ENCODE measurements at regions not wholly inside any gene's neighbourhood (a gene's known extent, or its start where the extent isn't known, plus 50 kb on each side); places are given as distances from the start of the nearest gene placed in this dataset.

GRCh38 chr2:216284708-216285107 is 87.6 kb downstream of the MARCHF4 start:
- no peaks in the 10 kb centered on the region for H4K20me1 ChIP-seq (ENCODE audit: insufficient read depth)
- H3K9me3 ChIP-seq (ENCODE audit: insufficient read depth, low read depth), result no peaks in the 10 kb centered on the region
- ChIA-PET CTCF (no interaction called here), POLR2A (ENCODE audit: unreplicated experiment) (no interaction called here)
- no peak overlapping the region for H2AFZ ChIP-seq
- no TSS peak for BruUV-seq (replicated peaks)
- no peaks in the 10 kb centered on the region for H3F3A ChIP-seq (ENCODE audit: insufficient read depth, low read depth)
- H3K4me3 ChIP-seq, result no peak overlapping the region
- H3K27ac ChIP-seq, result no peak overlapping the region
- no peak for DNase-seq
- no peaks in the 10 kb centered on the region for H3K36me3 ChIP-seq (ENCODE audit: low read depth)
- no peak overlapping the region for H3K4me2 ChIP-seq
- no peaks in the 10 kb centered on the region for H3K4me1 ChIP-seq (replicated peaks; ENCODE audit: insufficient read depth)
- intact Hi-C loops (cut with micrococcal nuclease; ENCODE audit: unreplicated experiment), result no loop called here
- no peaks in the 10 kb centered on the region for H3K27me3 ChIP-seq (ENCODE audit: insufficient read depth, low read depth)
- H3K79me2 ChIP-seq (ENCODE audit: low read depth), result no peaks in the 10 kb centered on the region
- no peaks in the 10 kb centered on the region for H3K9me2 ChIP-seq (ENCODE audit: insufficient read depth)
- no peak for TF ChIP-seq CTCF (conservative IDR thresholded peaks at IDR 0.05)
- TF ChIP-seq EZH2 (IDR thresholded peaks at IDR 0.05; ENCODE audit: low read depth), result no peak

- ChIA-PET POLR2A (ENCODE audit: unreplicated experiment) (no interaction called here), CTCF (no interaction called here)
- intact Hi-C loops (cut with micrococcal nuclease; ENCODE audit: unreplicated experiment), result no loop called here
- no peak for TF ChIP-seq EZH2 (IDR thresholded peaks at IDR 0.05; ENCODE audit: low read depth)
- peak; percentile 42 for TF ChIP-seq CTCF (conservative IDR thresholded peaks at IDR 0.05)
- Histone ChIP-seq H3K4me2 (no peak overlapping the region), H3K79me2 (ENCODE audit: low read depth) (no peaks in the 10 kb centered on the region), H3K9me3 (ENCODE audit: insufficient read depth, low read depth) (no peaks in the 10 kb centered on the region), H3K4me3 (no peak overlapping the region), H3K36me3 (ENCODE audit: low read depth) (no peaks in the 10 kb centered on the region), H3K27ac (no peak overlapping the region), H3K4me1 (replicated peaks; ENCODE audit: insufficient read depth) (no peaks in the 10 kb centered on the region), H3K9me2 (ENCODE audit: insufficient read depth) (no peaks in the 10 kb centered on the region), H3F3A (ENCODE audit: insufficient read depth, low read depth) (no peaks in the 10 kb centered on the region), H3K27me3 (ENCODE audit: insufficient read depth, low read depth) (no peaks in the 10 kb centered on the region), H2AFZ (no peak overlapping the region), H4K20me1 (ENCODE audit: insufficient read depth) (no peaks in the 10 kb centered on the region)
- DNase-seq, result no peak
- BruUV-seq (replicated peaks), result no TSS peak
Observed at GRCh38 chr2:216283038-216283900, 89.0 kb downstream of the MARCHF4 start.

- no peaks in the 10 kb centered on the region for H3F3A ChIP-seq (ENCODE audit: insufficient read depth, low read depth)
- H3K79me2 ChIP-seq (ENCODE audit: low read depth), result no peaks in the 10 kb centered on the region
- intact Hi-C loops (cut with micrococcal nuclease; ENCODE audit: unreplicated experiment), result no loop called here
- H3K4me1 ChIP-seq (replicated peaks; ENCODE audit: insufficient read depth), result no peaks in the 10 kb centered on the region
- no peaks in the 10 kb centered on the region for H3K9me2 ChIP-seq (ENCODE audit: insufficient read depth)
- no TSS peak for BruUV-seq (replicated peaks)
- no peak overlapping the region for H3K4me3 ChIP-seq
- no peaks in the 10 kb centered on the region for H3K36me3 ChIP-seq (ENCODE audit: low read depth)
- no peaks in the 10 kb centered on the region for H3K27me3 ChIP-seq (ENCODE audit: insufficient read depth, low read depth)
- H3K27ac ChIP-seq, result no peak overlapping the region
- no peak for TF ChIP-seq CTCF (conservative IDR thresholded peaks at IDR 0.05)
- TF ChIP-seq EZH2 (IDR thresholded peaks at IDR 0.05; ENCODE audit: low read depth), result no peak
- ChIA-PET CTCF (interaction anchor here (0.6 kb wide), 1 partner anchor 13 kb away, joined by 3 read pairs; no protein-coding TSS in a partner anchor), POLR2A (ENCODE audit: unreplicated experiment) (interaction anchor here (0.6 kb wide), 1 partner anchor 396 kb away, joined by 4 read pairs; no protein-coding TSS in a partner anchor)
- H3K4me2 ChIP-seq, result no peak overlapping the region
- DNase-seq, result no peak
- no peaks in the 10 kb centered on the region for H4K20me1 ChIP-seq (ENCODE audit: insufficient read depth)
- H2AFZ ChIP-seq, result no peak overlapping the region
- no peaks in the 10 kb centered on the region for H3K9me3 ChIP-seq (ENCODE audit: insufficient read depth, low read depth)
Observed at GRCh38 chr2:216281876-216282275, 90.4 kb downstream of the MARCHF4 start.
